Left renal pelvis (tissue), 4 donors: ENCODE measurements at regions not wholly inside any gene's neighbourhood (a gene's known extent, or its start where the extent isn't known, plus 50 kb on each side); places are given as distances from the start of the nearest gene placed in this dataset.

Experiments
- DNase-seq, 4 donors: peaks; one replicate each; pipeline ENCODE4 v3.0.0-alpha.2; 2013; ENCODE audit warnings: low read depth in 4 of 4, low spot score in 3 of 4

DNA sequence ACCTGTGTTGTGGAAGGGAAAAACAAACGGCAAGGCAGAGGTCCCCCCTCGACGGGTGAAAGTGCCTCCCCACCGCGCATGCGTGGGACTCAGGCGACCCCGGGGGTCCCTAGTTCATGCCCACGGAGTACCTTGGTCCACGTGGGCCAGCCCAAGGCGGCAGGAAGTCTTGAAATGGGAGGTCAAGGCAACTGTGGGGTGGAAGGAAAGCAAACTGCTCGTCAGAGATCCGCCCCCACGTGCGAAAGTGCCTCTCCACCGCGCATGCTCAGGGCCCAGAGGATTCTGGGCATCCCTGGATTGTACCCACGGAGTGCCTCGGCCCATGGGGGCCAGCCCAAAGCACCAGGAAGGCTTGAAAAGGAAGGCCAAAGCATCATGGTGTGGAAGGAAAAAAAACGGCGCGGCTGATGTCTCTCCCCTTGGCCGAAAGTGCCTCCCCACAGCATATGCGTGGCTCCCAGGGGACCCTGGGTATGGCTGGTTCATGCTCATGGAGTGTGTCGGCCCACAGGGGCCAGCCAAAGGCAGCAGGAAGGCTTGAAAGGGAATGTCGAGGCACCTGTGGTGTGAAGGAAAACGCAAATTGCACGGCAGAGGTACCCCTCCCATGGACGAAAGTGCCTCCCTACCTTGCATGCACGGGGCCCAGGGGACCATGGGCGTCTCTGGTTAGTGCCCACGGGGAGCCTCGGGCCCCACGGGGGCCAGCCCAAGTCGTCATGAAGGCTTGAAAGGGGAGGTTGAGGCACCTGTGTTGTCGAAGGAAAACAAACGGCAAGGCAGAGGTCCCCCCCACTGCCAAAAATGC, 369.7 kb downstream of the ALG10 start:
- DNase-seq, result no peak

DNA sequence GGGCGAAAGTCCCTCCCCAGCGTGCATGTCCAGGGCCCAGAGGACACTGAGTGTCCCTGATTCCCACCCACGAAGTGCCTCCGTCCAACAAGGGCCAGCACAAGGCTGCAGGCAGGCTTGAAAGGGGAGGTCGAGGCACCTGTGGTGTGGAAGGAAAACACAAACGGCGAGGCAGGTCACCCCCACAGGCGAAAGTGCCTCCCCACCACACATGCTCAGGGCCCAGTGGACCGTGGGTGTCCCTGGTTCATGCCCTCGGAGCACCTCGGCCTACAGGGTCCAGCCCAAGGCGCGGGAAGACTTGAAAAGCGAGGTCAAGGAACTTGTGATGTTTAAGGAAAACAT, 370.4 kb downstream of the ALG10 start:
- no peak for DNase-seq

GRCh38 chr12:34393086-34393820, 371.0 kb downstream of the ALG10 start:
- no peak for DNase-seq

DNA sequence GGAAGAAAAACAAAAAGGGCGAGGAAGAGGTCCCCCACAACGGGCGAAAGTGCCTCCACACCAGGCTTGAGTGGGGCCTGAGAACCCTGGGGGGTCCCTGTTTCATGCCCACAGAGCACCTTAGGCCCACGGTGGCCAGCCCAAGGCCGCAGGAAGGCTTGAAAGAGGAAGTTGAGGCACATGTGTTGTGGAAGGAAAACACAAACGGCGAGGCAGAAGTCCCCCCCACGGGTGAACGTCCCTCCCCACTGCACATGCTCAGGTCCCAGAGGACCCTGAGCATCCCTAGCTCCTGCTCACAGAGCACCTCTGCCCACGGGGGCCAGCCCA, 371.5 kb downstream of the ALG10 start:
- DNase-seq, result no peak

- no peak for DNase-seq
Measured at GRCh38 chr12:34394211-34395055, 372.1 kb downstream of the ALG10 start.

- DNase-seq, result no peak
Measured at GRCh38 chr12:34395056-34396005, 373.0 kb downstream of the ALG10 start.

DNA sequence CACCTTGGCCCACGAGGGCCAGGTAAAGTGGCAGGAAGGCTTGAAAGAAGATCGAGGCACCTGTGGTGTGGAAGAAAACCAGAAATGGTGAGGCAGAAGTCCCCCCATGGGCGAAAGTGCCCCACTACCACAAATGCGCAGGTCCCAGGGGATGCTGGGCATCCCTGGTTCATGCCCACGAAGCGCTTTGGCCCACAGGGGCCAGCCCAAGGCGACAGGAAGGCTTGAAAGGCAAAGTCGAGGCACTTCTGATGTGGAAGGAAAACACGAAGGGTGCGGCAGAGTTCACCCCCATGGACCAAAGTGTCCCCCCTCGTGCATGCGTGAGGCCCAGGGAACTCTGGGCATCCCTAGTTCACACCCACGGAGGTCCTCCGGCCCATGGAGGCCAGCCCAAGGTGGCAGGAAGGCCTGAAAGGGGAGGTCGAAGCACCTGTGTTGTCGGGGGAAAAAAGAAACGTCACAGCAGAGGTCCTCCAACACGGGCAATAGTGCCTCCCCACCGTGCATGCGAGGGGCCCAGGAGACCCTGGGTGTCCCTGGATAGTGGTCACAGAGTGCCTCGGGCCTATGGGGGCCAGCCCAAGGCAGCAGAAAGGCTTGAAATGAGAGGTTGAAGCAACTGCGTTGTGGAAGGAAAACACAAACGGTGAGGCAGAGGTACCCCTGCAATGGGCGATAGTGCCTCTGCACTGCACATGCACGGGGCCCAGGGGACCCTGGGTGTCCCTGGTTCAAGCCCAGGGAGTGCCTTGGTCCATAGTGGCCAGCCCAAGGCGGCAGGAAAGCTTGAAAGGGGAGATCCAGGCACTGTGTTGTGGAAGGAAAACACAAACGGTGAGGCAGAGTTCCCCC, 373.9 kb downstream of the ALG10 start:
- no peak for DNase-seq

GRCh38 chr12:34396861-34397590, 374.7 kb downstream of the ALG10 start:
- DNase-seq, result no peak

DNA sequence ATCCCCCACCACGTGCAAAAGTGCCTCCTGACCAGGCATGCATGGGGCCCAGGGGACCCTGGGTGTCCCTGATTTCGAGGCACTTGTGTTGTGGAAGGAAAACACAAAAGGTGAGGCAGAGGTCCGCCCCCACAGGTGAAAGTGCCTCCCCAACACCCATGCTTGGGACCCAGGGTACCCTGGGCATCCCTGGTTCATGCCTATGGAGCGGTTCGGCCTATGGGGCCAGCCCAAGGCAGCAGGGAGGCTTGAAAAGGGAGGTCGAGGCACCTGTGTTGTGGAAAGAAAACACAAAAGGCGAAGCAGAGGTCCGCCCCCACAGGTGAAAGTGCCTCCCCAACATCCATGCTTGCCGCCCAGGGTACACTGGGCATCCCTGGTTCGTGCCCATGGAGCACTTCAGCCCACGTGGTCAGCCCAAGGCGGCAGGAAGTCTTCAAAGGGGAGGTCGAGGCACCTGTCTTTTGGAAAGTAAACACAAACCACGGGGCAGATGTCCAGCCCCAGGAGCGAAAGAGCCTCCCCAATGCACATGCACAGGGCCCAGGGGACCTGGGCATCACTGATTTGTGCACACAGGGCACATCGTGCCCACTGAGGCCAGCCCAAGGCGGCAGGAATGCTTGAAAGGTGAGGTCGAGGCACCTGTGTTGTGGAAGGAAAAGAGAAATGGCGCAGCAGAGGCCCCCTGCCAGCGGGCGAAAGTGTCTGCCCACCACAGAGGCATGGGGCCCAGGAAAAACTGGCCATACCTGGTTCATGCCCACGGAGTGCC, 375.5 kb downstream of the ALG10 start:
- no peak for DNase-seq

DNA sequence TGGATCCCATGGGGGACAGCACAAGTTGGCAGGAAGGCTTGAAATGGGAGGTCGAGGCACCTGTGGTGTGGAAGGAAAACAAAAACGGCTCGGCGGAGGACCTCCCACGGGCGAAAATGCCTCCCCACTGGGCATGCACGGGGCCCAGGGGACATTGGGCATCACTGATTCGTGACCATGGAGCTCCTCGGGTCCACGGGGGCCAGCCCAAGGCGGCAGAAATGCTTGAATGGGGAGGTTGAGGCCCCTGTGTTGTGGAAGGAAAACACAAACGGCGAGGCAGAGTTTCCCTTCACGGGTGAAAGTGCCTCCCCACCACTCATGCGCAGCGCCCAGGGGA, 376.0 kb downstream of the ALG10 start:
- no peak for DNase-seq

- DNase-seq, result no peak
Measured at GRCh38 chr12:34398706-34399630, 376.7 kb downstream of the ALG10 start.

- DNase-seq, result no peak
Measured at GRCh38 chr12:34399631-34400410, 377.5 kb downstream of the ALG10 start.

- no peak for DNase-seq
Measured at GRCh38 chr12:34400411-34400881, 378.1 kb downstream of the ALG10 start.

DNA sequence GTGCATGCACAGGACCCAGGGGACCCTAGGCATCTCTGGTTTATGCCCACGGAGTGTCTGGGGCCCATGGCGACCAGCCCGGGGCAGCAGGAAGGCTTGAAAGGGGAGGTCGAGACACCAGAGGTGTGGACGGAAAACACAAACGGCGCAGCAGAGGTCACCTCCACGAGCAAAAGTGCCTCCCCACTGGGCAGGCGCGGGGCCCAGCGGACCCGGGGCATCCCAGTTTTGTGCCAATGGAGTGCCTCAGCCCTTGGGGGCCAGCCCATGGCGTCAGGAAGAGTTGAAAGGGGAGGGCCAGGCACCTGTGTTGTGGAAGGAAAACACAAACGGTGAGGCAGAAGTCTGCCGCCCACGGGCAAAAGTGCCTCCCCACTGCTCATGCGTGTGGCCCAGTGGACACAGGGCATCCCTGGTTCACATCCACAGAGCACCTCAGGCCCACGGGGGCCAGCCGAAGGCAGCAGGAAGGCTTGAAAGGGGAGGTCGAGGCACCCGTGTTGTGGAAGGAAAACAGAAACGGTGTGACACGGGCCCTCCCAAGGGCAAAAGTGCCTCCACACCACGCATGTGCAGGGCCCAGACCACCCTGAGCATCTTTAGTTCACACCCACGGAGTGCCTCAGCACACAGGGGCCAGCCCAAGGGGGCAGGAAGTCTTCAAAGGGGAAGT, 378.8 kb downstream of the ALG10 start:
- no peak for DNase-seq

- DNase-seq, result no peak
Measured at GRCh38 chr12:34401659-34402227, 379.4 kb downstream of the ALG10 start.
